CD14-positive monocyte (primary cell): ENCODE measurements at regions not wholly inside any gene's neighbourhood (a gene's known extent, or its start where the extent isn't known, plus 50 kb on each side); places are given as distances from the start of the nearest gene placed in this dataset.
A peak's percentile ranks its signal among the peaks of the same experiment; 100 is the strongest.

Source experiments
- DNase-seq, 3 donors: peaks; one replicate each; pipeline ENCODE4 v3.0.0-alpha.2; 2011 to 2022
- H2AFZ ChIP-seq: 2 replicates; pipeline ENCODE4 v1.6.0; 2012; ENCODE audit warnings: mild to moderate bottlenecking, low read depth, low read length, inconsistent platforms; ENCODE audit not compliant: insufficient read depth, poor library complexity, severe bottlenecking
- H3K27ac ChIP-seq, 2 donors: 1 replicate in 1 of 2; 2 replicates in 1 of 2; pipeline ENCODE4 v1.5.1; 2012 to 2013; ENCODE audit warnings: low read length in 2 of 2, control low read depth in 1 of 2, inconsistent platforms in 1 of 2, low read depth in 1 of 2, mild to moderate bottlenecking in 1 of 2
- H3K27me3 ChIP-seq, 2 donors: one replicate each; pipeline versions ENCODE4 v1.6.0 to v1.6.1; 2011 to 2013; ENCODE audit warnings: low read length in 2 of 2; ENCODE audit not compliant: control insufficient read depth in 2 of 2, insufficient read depth in 2 of 2
- H3K36me3 ChIP-seq, 2 donors: replicated peaks in 1 of 2; 1 replicate in 1 of 2; 2 replicates in 1 of 2; pipeline versions ENCODE4 v1.5.1 to v1.6.1; 2012 to 2013; ENCODE audit warnings: low read length in 2 of 2, control low read depth in 1 of 2, inconsistent platforms in 1 of 2, mild to moderate bottlenecking in 1 of 2; ENCODE audit not compliant: insufficient read depth in 2 of 2, control insufficient read depth in 1 of 2
- H3K4me1 ChIP-seq, 2 donors: 1 replicate in 1 of 2; 2 replicates in 1 of 2; pipeline versions ENCODE4 v1.5.1 to v1.6.1; 2012 to 2013; ENCODE audit warnings: low read length in 2 of 2, control low read depth in 1 of 2, inconsistent platforms in 1 of 2, mild to moderate bottlenecking in 1 of 2, moderate library complexity in 1 of 2; ENCODE audit not compliant: insufficient read depth in 2 of 2, control insufficient read depth in 1 of 2
- H3K4me2 ChIP-seq: replicated peaks from 2 replicates; pipeline ENCODE3; 2012; ENCODE audit warnings: low read length, moderate library complexity, mild to moderate bottlenecking; ENCODE audit not compliant: poor library complexity, severe bottlenecking; ENCODE audit errors: extremely low read depth
- H3K4me3 ChIP-seq, 3 experiments: fragments of 200-600 bp in 1 of 3; sonication (generic) in 1 of 3; replicated peaks in 1 of 3; 1 replicate in 2 of 3; 2 replicates in 1 of 3; pipeline ENCODE4 v1.5.1; 2011 to 2013; ENCODE audit warnings: low read length in 3 of 3, mild to moderate bottlenecking in 3 of 3, control low read depth in 2 of 3, low read depth in 2 of 3, inconsistent platforms in 1 of 3, moderate library complexity in 1 of 3
- H3K79me2 ChIP-seq: 2 replicates; pipeline ENCODE4 v1.6.0; 2012; ENCODE audit warnings: mild to moderate bottlenecking, control low read depth, inconsistent platforms, low read length, moderate library complexity; ENCODE audit not compliant: insufficient read depth
- H3K9ac ChIP-seq: 2 replicates; pipeline ENCODE4 v1.6.0; 2017; ENCODE audit warnings: low read length, mild to moderate bottlenecking; ENCODE audit not compliant: insufficient read depth, poor library complexity, severe bottlenecking
- H3K9me3 ChIP-seq, 2 donors: replicated peaks in 1 of 2; 1 replicate in 1 of 2; 2 replicates in 1 of 2; pipeline versions ENCODE4 v1.5.1 to v1.6.1; 2012 to 2013; ENCODE audit warnings: low read length in 2 of 2, control low read depth in 1 of 2; ENCODE audit not compliant: control insufficient read depth in 1 of 2, insufficient read depth in 1 of 2
- H4K20me1 ChIP-seq: 2 replicates; pipeline ENCODE4 v1.6.0; 2012; ENCODE audit warnings: mild to moderate bottlenecking, low read length, control low read depth, moderate library complexity; ENCODE audit not compliant: insufficient read depth
- H3K27ac Mint-ChIP-seq, 7 donors: one replicate each; pipeline ENCODE4 v1.8.0; 2020; ENCODE audit warnings: mild to moderate bottlenecking in 7 of 7, mixed read lengths in 7 of 7, moderate library complexity in 6 of 7, inconsistent platforms in 2 of 7
- H3K27me3 Mint-ChIP-seq, 3 donors: one replicate each; pipeline ENCODE4 v1.8.0; 2021 to 2022; ENCODE audit warnings: low read depth in 3 of 3, mild to moderate bottlenecking in 3 of 3, mixed read lengths in 3 of 3, moderate library complexity in 3 of 3, inconsistent platforms in 1 of 3
- H3K36me3 Mint-ChIP-seq, 2 donors: one replicate each; pipeline ENCODE4 v1.8.0; 2020; ENCODE audit warnings: mixed read lengths in 2 of 2, inconsistent platforms in 1 of 2, mild to moderate bottlenecking in 1 of 2
- H3K4me1 Mint-ChIP-seq: one replicate; pipeline ENCODE4 v1.8.0; 2020; ENCODE audit warnings: mild to moderate bottlenecking, mixed read lengths
- H3K4me3 Mint-ChIP-seq, 2 donors: one replicate each; pipeline ENCODE4 v1.8.0; 2020; ENCODE audit warnings: mild to moderate bottlenecking in 2 of 2, mixed read lengths in 2 of 2, moderate library complexity in 1 of 2
- H3K9me3 Mint-ChIP-seq, 7 donors: one replicate each; pipeline ENCODE4 v1.8.0; 2020 to 2022; ENCODE audit warnings: mixed read lengths in 7 of 7, mild to moderate bottlenecking in 6 of 7, moderate library complexity in 6 of 7, inconsistent platforms in 2 of 7
- CTCF ChIP-seq: fragments of 200-600 bp; IDR thresholded peaks from one replicate; pipeline ENCODE4 v1.8.0; 2022; ENCODE audit warnings: antibody characterized with exemption, mild to moderate bottlenecking
- WGBS: methylation state at CpG from one replicate; pipeline ENCODE4 v1.1.5; 2013; ENCODE audit warnings: missing lambda C conversion rate; ENCODE audit not compliant: insufficient coverage; 5-methylcytosine and 5-hydroxymethylcytosine counted together
- intact Hi-C, 2 donors: fragments of 100-400 bp; cut with micrococcal nuclease; formaldehyde crosslinking; loops; one replicate each; pipeline versions ENCODE4 v1.15.0 to v1.15.1; 2023

- Histone ChIP-seq H4K20me1 (peaks cover 31% of the 10 kb centered on the region), H3K27ac (peak overlapping the region; percentile 73 to 95), H3K4me3 (peak overlapping the region in 1 of 3 experiments; percentile 86), H3K79me2 (peaks cover 36% of the 10 kb centered on the region), H3K36me3 (no peaks in the 10 kb centered on the region), H3K4me1 (peaks cover 34 to 43% of the 10 kb centered on the region in 2 donors), H3K4me2 (no peak overlapping the region), H3K27me3 (no peaks in the 10 kb centered on the region), H3K9me3 (no peaks in the 10 kb centered on the region), H2AFZ (peak overlapping the region; percentile 11), H3K9ac (no peak overlapping the region)
- TF ChIP-seq CTCF, result no peak
- WGBS, result 54% methylated on average over 9 of the region's 10 CpGs
- Mint-ChIP-seq H3K27me3 (peaks cover 2 to 5% (median 3%) of the 10 kb centered on the region in 3 donors), H3K36me3 (peaks cover 2 to 8% of the 10 kb centered on the region in 2 donors), H3K4me3 (peak overlapping the region; percentile 76 to 77), H3K27ac (peak overlapping the region; percentile 79 to 93 (median 89)), H3K4me1 (peaks cover 52% of the 10 kb centered on the region), H3K9me3 (peaks cover 0 to 3% (median 0%) of the 10 kb centered on the region in 7 donors)
- DNase-seq, result peak; percentile 39 to 57 (median 40)
- intact Hi-C loops, result no loop called here
Measured at GRCh38 chr22:25406510-25407210, 157.8 kb upstream of the GRK3 start.

- peaks cover 29% of the 10 kb centered on the region for H3K79me2 ChIP-seq
- H3K4me1 ChIP-seq, result peaks cover 34 to 39% of the 10 kb centered on the region in 2 donors
- Mint-ChIP-seq H3K4me3 (peak overlapping the region in 1 of 2 donors; percentile 24), H3K27ac (peak overlapping the region in 2 of 7 donors; percentile 46 to 84), H3K4me1 (peaks cover 46% of the 10 kb centered on the region), H3K36me3 (peaks cover 0 to 8% of the 10 kb centered on the region in 2 donors), H3K27me3 (peaks cover 2 to 5% (median 3%) of the 10 kb centered on the region in 3 donors), H3K9me3 (peaks cover 0 to 3% (median 0%) of the 10 kb centered on the region in 7 donors)
- H3K27me3 ChIP-seq, result no peaks in the 10 kb centered on the region
- no peak overlapping the region for H3K4me3 ChIP-seq
- H3K27ac ChIP-seq, result no peak overlapping the region
- no peaks in the 10 kb centered on the region for H3K36me3 ChIP-seq
- H3K9ac ChIP-seq, result no peak overlapping the region
- peaks cover 24% of the 10 kb centered on the region for H4K20me1 ChIP-seq
- no peak overlapping the region for H3K4me2 ChIP-seq
- intact Hi-C loops, result no loop called here
- H3K9me3 ChIP-seq, result no peaks in the 10 kb centered on the region
- 94% methylated on average over 6 of the region's 11 CpGs for WGBS
- no peak for TF ChIP-seq CTCF
- no peak for DNase-seq
- H2AFZ ChIP-seq, result no peak overlapping the region
Measured at GRCh38 chr22:25407226-25407858, 157.1 kb upstream of the GRK3 start.
